LHCN-M2 (cell line): ENCODE measurements at regions not wholly inside any gene's neighbourhood (a gene's known extent, or its start where the extent isn't known, plus 50 kb on each side); places are given as distances from the start of the nearest gene placed in this dataset.

Source experiments
- DNase-seq: peaks from one replicate; pipeline ENCODE4 v3.0.0-alpha.2; 2012; ENCODE audit warnings: low read depth

DNA sequence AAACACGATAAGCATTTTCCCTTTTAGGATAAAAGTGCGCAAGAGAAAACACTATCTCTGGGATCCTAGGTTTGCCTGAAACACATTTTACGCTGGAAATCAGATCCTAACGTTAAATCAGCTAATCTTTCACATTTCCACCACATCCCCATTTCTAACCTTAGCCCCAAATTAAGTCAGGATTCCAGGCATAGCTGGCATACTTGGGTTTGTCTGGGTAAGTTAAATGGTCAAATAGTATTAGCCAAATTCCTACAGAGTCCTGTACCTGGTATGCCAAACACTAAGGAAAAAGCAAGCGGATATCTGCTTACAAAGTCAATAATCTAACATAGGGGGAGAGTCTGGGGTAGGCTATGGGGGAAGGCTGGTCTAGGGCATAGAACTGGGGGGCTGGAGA, 557.4 kb upstream of the ZFHX3 start:
- DNase-seq: no peak

DNA sequence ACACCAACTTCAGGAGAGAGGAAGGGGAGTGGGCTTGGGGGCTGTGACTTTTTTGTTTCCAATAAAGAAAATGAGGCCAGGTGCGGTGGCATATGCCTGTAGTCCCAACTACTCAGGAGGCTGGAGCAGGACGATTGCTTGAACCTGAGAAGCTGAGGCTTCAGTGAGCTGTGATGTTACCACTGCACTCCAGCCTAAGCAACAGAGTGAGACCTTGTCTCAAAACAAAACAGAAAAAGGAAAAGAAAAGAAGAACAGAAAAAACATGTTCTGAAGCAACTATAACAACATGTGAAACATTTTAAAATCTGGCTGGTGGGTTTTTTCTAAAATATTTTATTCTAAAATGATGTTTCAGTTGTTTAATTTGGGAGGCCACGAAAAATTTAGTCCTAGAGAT, 554.0 kb upstream of the ZFHX3 start:
- no peak for DNase-seq

DNA sequence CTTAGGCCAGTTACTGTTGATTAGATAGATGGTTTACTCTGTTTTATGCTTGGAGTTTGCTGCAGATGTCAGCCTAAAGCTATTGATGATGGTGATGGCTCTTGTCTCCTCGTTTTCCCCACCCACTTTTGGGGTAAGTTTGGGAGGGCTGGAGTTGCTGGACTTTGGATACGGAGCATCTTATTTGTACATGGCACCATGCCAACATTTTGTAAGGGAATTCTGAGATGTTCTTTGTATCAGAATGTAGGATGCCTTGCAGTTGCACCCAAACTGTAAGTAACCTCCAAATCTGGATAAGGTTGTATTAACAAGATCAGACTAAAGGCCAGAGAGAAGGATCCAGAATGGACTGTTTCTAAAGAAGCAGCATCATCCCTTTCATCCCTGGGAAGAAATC, 551.9 kb upstream of the ZFHX3 start:
- DNase-seq: no peak

DNA sequence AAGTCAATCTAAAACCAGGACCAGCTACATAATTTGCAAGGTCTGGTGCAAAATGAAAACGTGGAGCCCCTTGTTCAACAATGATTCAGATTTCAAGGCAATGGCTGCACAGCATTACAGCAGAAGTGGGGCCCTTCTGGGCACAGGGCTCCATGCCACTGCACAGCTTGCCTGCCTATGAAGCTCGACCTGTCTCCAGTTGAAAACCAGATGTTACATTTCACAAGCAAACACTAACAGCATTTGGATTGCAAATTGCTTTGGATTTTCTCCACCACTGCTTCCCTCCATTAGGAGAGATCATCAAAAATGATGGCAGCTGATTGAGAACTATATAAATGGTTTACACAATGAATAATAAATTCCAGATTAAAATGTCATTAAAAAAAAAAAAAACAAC, 551.4 kb upstream of the ZFHX3 start:
- no peak for DNase-seq

DNA sequence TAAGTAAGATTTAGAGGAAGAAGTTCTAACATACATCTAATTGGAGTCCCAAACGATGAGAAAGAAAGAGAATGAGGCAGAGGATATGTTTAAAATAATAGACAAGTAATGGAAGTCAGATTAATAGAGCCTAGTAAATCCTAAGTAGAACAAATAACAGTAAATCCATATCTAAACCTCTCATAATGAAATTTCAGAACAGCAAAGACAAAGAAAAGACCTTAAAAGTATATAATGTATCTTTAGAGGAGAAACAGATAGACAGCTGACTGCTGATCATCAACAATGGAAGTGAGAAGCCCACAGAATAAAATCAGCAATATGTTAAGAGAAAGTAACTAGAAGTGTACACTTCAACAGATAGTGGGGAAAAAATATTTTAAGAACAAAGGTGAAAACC, 536.2 kb upstream of the ZFHX3 start:
- DNase-seq: no peak

DNA sequence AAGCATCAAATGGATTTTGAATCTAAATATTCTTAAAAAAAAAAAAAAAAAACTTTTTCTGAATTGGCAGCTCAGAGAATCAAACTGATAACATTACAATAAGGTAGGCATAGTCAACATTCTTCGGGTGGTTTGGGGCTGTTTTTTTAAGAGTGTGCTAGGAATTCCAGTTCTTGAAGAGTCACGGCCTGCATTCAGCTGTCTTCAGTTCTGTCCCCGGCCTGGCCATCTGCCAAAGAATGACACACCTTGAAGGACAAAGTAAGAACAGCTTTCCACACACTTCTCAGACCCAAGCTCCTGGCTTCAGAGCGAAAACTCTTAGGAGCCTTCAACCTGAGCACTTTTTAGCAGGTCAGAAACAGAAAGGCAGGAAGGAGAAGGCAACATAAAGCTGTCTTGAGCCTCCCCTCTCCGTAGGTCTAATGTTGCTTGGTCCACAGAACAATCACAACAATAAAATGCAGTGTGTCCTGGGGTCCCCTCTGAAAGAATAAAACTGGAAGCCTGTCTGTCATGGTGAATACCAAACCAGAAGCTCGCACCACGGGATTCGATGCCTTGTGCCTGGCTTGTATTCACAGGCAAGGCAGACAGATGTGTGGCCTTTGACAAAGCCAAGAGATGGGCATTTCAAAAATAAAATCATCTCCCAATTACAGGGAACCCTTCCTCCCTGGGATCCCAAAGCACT, 524.4 kb upstream of the ZFHX3 start:
- no peak for DNase-seq

DNA sequence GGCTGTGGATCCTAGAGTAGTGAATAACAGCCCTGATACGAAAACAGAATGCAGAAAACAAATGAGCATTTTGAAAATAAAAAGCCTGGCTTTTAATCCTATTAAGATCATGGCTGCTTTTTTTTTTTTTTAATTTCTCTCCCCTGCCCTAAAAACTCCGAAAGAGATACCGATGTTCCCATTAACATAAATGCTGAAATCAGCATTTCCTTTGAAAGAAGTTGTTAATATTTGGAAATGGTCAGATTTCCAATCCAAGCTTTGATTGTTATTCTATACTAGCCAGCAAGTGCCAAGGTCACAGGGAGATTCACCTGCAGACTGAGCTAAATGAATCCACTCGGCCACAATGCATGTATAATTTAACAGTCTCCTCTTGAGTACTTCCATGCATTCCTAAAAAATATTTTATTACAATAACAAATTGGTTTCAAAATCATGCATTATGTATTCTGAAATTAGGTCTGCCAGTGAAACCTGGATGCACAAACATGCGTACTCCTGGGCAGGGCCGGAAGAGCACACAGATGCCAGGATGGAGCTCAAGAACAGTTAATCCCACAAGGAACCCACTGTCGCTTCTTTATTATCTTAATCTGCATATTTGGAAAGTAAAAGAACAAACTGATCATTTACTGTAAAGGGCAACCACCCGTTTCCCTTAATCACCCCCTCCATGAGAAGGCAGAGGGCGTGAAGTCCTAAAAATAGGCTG, 521.5 kb upstream of the ZFHX3 start:
- DNase-seq: no peak

DNA sequence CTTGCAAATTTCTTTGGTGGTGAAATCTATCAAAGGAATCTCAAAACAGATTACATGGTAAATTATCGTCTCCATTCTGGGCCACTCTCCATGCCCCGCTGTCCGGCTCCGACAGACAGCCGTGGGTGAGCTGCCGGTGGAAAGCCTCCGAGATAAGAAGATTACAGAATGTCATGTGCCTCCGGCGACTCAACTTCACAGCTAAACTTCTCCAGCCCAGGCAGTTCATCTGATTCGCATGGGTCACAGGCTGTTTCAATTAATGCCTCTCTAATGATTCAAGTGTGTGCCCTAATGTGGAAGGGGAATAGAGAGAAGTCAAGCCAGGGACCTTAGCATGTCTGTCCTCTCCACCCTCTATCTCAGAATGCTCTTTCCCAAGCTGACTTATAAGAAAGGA, 520.8 kb upstream of the ZFHX3 start:
- no peak for DNase-seq

DNA sequence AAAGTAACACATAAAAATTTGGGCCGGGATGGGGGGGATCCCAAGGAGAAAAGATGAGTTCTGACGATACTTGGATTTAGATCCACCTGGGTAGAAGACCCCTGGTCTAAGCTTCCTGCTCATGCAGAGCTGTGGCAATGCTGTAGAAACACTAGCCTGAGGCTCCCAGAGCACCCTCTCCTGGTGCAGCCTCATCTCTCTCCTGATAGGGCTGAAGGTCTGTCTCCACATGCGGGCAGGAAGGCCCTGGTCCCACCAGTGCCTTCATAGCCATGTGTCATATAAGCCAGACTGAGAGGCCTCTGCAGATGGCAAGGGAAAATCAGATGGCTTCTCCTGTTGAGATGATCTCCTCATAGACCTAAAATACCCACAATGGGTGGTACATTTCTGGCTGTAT, 518.0 kb upstream of the ZFHX3 start:
- DNase-seq: no peak

DNA sequence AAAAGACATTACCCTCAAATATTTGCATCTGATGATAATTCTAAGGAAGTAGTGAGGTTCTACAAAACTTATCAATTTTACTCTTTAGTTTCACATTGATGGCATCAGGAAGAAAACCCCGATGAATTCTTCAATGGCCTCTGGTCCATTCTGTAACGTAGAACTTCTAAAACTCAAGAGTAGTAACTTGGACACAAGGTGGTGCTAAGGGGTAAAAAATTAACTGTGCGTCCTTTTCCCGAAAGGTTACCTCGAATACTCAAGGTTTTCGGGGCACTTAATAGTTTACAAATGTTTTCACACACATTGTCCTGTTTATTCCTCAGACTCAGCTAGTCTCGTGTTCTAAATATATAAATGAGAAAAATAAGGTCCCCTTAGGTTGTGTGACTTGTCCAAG, 517.3 kb upstream of the ZFHX3 start:
- no peak for DNase-seq

DNA sequence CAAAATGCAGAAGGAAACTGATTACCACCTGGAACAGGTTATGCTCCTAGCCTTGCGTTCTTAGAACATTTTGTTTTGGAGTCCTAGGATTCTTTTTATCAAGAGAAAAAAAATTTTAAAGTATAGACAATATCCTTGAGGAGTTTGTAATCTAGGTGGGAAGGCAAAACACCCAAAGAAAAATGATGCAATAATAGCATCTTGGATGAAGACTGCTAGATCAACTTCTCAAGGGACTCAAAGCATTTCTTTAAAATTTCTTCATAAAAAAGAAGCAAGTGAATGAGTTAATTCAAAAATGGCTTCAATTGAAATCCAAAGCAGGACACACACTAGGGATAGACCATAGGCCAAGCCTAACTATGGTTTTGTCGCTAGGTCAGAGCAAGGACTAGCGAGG, 515.8 kb upstream of the ZFHX3 start:
- no peak for DNase-seq

DNA sequence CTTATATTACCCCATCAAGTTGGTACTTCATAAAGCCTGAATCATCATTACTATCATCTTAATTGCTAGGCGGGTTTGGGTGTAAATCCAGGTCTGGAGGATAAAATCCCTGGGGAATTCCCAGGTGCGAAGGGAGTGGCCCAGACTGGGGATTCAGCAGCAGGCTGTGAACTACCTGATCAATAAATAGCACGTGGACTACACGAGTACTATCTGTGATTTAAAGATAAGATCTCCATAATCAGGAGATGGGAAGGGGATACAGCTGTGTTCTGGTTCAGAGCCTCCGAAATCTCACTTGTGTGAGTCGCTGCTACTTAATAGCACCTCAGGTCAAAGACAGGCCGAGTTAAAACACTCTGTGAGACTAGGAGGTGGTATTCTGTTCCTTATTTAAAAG, 512.6 kb upstream of the ZFHX3 start:
- no peak for DNase-seq

DNA sequence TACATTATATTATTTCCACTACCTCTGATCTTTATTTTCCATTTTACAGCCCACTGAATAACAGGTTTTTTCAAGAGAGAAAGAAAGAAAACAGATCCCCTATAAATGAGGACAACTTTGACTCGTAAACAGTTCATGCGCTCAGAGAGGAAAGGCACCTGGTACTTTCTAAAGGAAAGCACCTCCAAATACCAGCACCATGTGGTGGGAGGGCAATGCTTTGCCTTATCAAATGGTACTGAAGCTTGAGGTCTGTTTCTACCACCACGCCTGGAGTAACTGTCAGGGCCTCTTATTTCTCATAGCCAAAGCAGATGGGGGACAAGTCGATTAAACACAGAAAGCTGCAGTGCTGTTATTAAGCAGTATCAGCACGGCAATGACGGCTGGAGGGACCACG, 510.3 kb upstream of the ZFHX3 start:
- no peak for DNase-seq

DNA sequence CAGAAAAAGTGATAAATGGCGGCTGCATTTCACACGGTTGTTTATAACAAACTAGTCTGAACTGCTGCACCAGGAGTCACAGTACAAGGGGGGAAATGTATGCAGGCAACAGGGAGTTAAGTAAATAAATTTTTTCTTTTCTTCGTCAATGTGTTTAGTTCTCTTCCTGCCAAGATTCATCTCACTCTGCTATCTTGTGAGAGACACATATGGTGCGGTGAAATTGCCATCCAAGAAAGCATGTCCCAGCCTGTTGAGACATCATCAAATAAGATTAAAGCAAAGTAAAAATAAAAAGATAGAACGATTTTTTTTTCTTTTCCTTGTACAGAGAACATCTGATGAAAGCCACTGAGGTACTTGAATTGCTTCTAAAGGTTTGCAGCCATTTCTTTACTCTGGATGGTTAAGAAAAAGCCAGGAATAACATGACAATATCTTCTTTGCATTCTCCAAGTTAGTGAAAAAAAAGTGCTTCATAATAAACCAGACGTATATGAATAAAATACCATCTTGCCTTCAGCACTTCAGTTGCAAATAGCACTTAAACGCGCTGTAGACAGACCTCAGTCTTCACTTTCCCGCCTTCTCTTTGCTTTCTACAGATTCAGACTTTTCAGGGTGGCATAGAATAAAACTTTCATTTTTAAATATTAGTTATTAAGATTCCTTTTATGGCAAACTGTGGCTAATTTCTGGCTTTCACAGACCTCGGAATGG, 506.2 kb upstream of the ZFHX3 start:
- DNase-seq: no peak

DNA sequence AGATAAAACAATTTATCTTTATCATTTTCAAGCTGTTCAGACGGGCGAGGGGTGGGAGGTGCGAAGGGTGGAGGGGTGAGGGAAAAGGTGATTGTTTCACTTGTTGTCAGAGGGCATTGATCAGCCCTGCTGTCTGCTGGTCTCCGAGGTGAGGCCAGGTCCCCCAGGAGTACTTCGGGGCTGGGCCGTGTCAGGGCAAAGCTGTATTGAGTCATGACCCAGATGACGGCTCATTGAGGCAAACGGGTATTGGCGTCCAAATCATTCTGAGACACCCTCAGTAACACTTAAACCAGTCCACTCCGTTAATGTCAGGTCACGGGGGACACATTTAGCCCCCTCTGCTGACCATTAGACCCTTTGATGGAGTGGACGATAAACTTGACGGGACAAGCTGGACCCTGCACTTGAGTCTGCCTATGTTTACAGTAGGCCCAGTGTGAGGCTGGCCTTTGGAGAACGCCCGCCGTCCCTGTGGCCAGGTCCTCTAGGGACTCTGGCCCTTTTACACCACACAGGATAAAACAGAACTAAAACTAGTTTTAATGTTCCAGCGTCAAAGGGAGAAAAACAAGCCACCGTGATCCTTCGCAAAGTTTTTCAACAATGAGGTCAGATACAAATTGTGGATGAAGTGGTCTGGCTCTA, 502.2 kb upstream of the ZFHX3 start:
- DNase-seq: no peak

DNA sequence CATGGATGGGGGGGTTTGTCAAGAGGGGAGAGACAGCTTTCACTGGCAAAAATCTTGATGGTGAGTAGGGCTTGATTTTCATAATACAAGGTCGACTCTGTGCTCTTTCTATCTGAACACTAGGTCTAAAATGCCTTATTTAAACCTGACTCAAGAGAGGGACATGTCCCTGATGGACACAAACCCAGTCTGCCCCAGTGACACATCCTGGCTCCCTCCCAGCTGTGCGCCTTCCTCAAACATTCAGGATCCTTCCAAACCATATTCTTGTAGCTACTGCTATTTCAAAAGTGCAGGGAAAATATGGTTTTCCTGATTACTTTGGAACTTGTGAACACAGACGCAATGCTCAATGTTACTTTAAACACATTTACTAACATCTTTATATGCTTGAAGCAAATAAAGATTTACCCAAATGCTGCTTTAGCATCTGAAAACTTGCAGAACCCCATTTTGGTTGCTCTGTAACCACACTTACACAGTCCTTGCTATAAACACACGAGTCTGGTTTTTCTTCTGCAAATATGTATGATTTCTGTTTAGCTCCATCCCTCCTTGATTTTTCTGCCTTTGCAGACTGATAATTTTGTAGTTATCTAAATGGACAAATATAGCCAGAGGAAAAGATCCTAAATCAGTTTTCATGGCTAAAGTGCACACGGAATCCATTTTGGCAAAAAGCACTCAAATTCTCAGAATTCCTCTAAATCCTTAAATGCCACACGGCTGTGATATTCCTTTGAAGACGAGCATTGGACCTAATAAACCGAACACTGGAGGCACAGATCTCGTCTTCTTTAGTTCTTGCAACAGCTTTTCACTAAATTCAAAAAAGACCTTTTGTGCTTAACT, 499.9 kb upstream of the ZFHX3 start:
- DNase-seq: no peak

DNA sequence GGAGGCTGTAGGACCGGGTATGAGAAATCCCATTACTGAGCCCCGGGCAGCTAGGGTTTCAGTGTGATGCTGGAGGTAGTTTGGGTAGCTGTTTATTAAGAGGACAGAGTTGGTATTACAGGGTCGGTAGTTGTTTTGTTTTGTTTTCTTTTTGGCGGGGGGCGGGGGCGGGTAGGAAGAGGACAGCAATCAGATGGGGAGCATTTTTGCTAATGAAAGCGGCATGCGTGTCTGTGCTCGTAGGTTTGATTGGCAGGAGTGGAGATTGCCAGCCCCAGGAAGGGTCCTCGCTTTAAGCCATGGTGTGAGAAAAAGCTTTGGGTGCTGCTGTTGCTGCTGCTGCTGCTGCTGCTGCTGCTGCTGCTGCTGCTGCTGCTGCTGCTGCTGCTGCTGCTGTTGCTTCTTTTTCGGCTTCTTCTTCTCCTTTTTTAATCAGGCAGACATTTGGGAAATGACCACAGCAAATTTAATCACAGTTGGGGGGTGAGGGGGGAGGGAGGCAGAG, 498.5 kb upstream of the ZFHX3 start:
- no peak for DNase-seq

DNA sequence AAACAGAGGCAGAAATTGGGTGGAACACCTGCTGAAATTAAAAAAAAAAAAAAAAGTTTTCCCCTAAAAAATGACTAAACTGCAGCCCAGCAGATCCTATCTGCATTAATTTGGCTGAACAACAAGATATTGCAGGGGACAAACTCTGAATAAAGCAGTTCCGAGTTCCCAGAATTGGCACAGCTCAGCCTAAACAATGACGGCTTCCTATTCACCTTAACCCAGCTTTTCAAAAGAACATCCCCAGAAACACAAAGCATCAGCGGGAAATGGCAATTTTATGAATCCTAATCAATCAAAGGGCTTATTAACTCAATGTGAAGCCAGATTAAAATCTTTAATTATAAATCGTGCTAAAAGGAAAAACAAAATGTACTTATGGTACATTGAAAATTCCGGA, 497.8 kb upstream of the ZFHX3 start:
- no peak for DNase-seq

DNA sequence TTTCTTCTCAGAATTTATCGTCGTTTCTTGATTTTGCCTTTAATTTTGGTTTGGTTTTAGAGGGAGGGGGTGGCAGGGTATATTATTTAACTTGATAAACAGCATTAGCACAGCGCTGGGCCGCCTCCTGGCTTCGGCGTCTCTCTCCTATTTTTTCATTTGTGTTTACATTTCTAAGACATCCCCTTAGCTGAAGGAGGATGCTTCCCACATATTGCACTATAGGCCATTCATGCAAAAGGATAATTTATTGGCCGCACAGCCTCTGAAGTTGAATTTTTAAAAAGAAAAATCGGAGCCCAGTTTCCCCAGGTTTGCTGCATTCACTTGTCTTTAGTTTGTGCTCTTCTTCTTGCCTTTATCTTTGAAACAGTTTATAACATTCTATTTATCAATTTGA, 497.4 kb upstream of the ZFHX3 start:
- no peak for DNase-seq

DNA sequence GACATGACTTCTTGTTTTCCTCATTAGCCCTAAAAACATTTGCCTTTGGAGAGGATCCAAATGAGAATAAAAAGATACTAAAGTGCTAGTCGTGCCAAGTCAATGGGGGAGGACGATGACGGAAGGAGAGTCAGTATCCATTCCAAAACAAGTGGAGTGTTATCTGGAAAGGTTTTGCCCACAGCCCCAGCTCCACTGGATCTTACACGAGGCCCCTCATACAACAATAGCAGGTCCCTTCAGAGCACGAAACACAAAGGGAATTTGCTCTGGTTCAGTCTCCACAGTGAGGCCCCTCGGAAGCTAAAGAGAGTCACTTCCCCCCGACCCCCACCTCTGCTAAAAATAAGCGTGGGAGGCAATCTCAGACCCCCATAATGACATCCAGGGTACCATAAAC, 496.9 kb upstream of the ZFHX3 start:
- DNase-seq: no peak

DNA sequence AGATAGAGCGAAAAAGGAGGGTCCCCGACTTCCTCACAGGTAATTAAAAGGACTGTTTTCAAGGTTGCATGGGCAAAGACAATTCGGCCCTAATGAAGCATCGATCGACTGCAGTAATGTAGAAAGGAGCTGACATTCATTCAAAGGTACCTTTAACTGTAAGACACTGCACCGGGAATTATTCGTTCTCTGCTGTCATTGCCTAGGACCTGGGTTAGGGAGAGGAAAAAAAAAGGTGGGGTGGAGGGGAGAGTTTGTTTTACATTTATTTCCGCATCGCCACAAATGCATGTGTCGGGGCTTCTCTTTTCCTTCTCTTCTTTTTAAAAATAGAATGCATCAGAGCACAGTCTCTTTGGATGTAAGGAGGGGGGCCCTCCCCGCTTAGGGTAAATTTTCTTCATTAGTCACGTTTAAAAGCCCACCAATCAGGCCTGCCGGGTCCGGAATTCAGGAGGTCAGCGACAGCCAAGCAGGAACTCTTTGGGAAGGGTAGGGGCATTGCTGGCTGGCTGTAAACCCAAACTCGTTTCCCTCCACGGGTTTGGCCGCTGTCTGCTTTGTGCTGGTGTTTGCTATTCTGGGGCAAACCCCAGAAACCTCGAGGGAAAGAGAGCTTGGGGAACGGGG, 496.2 kb upstream of the ZFHX3 start:
- no peak for DNase-seq
